Activated T-helper 1 cell treated with anti-CD3 and anti-CD28 coated beads, Interleukin-2, amount 50 U/mL, for 16 hours (primary cell): ENCODE measurements at regions not wholly inside any gene's neighbourhood (a gene's known extent, or its start where the extent isn't known, plus 50 kb on each side); places are given as distances from the start of the nearest gene placed in this dataset.

Source experiments
- DNase-seq, 2 donors: peaks; one replicate each; pipeline ENCODE4 v3.0.0-alpha.2; 2020; ENCODE audit warnings: low read depth in 1 of 2, low spot score in 1 of 2

DNA sequence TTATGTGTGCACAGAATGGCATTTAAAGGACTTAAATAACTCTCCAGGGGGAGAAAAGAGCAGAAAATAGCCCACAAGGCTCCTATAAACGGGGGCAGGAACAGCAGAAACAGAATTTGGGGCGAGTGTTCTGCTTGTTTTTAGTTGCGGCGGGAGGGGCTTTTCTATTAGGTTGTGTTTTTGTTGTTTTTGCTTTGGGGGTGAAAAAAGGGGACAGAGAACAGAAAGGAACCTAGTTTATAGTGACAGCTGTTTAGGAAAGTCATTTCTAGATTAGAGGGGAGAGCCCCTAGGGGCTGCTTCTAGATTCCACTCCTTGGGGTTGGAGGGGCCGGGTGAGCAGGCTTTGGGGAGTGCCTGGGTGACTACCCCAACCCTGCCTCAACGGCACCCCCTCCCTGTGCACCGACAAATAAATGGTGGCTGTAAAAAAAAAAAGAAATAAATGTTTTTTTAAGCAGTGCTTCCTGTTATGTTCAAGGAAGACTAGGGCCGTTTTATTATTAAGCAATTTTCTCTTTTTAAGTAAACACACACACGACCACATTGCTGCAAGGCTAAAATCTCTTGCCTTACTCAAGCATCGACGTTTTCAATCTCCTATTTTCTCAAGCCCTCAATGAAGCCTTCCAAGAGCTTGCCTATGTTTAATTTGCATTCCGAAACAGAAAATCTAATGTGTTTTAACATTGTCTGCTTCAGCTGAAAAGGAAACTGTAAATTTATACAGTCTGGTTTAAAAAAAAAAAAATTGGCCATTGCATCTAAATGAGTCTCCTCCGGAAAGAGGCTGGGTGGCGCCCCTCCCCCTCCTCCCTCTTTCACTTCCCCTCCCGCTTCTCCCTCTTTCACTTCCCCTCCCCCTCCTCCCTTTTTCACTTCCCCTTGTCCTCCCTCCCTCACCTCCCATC lies 123.3 kb upstream of the TBL1X start:
- DNase-seq = peak in 1 of 2 donors; percentile 19

DNA sequence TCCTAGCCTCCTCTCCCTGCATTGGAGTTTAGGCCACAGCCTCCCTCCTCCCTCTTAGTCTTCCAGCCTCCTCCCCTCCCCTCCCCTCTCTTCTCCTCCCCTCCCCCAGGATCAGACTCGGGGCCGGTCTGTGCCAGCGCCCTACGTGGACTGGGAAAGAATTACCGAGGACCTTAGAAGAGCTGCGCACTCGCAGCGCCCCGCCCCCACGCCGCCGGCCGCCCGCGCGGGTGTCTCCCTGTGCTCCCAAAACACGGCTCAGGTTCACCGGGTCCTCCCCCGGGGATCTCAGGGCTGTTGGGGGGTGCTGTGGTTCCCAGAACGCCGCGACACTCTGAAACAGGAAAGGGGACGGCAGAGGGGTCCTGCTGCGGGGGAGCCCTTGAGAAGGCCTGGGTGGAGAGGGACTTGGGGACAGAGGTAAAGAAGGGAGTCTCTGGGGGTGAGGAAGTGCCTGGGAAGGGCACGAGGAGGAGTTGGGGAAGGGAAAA lies 122.3 kb upstream of the TBL1X start:
- peak; percentile 5 to 38 for DNase-seq

DNA sequence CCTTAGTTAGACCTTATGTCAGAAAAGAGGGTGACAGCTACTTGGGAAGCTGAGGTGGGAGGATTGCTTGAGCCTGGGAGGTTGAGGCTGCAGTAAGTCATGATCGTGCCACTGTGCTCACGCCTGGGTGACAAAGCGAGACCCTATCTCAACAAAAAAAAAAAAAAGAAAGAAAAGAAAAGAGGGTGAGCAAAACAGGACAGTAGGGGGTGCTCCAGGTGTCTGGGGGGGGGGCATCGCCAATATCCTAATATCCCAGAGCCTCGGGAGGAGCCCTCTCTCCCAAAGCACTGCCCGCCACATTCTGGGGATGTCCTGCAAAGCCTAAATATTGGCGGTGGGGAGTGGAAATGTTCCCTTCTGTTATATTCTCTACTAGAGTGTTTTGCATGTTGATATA lies 120.9 kb upstream of the TBL1X start:
- no peak for DNase-seq

DNA sequence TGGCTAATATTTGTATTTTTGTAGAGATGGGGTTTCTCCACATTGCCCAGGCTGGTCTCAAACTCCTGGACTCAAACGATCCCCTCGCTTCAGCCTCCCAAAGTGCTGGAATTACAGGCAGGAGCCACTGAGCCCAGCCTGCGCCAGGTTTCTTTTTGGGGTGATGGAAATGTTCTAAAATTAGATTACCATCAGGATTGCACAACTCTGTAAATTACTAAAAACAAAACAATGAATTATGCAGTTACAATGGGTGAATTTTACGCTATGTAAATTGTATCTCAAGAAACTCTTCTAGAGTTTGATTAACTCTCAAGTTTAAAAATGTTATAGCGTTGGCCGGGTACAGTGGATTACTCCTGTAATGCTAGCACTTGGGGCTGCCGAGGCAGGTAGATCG lies 118.9 kb upstream of the TBL1X start:
- no peak for DNase-seq

GRCh38 chrX:9349572-9350494 lies 115.0 kb upstream of the TBL1X start:
- no peak for DNase-seq

- DNase-seq = no peak
These were observed 113.7 kb upstream of the TBL1X start for GRCh38 chrX:9351126-9351525.

GRCh38 chrX:9352243-9352642 lies 112.6 kb upstream of the TBL1X start:
- DNase-seq = no peak

DNA sequence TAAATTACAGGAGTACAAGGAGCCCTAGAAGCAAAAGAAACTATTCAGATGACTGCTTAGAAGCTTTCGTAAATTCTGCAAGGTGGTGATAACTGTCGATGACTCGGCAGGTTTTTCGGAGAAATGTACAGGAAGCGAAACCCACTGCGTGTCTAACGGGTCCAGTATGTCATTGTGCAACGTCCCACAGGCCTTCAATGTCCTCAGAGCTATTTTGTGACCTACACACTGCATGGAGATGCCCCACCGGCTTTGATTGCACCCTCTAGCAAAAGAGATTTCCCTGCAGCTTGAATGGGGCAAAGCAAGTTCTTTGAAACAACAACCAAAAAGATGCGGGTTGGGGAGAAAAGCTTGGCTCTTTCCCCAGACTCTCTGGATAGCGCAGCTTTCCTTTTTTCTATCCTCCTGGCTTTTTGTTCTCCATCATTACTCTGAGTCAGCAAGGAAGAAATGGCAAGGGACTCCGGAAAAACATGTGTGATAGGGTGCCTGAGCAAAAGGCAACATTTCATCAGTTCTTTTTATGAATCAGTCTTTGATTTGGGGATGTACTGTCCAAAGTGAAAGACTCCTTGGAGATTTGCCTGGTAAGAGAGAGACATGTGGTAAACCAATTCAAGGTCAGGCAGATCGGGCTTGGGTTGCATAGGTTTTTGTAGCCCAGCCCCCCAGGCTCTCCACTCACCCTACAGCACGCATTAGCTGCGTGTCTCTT lies 112.0 kb upstream of the TBL1X start:
- DNase-seq = no peak

- no peak for DNase-seq
These were observed 109.9 kb upstream of the TBL1X start for GRCh38 chrX:9354918-9355317.

DNA sequence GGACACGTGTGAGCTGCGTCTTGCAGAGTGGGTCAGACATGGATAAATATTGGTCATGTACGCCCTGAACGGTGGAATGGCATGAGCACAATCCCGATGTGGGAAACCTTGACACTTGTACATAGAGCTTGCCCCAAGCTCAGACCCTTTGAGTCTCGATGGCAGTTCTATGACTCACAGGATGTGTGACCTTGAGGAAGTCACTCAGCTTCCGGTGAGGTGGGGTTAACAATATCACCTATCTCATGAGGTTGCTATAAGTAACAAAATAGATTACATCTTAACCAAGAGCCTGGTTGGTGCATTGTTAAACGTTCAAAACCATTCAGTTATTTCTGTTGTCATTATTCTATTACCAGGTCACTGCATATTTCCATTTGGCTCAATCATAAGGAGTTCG lies 109.1 kb upstream of the TBL1X start:
- DNase-seq = no peak

DNA sequence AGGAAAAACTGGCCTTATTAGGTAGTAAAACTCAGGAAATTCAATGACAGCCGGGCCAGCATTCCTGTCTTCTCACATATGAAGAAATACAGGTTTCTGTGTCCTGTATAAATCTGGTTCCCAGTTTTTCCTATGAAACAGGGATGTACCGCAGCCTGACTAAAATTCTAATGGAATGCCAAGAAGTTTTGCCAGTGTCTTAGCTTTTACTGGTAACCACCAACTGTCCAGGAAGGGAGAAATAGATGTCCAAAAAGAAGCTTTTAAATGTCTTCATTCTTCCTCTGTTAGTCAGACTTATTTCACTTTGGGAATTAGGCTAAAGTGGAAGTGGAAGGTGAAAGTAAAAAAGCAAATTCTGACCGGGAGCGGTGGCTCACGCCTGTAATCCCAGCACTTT lies 108.0 kb upstream of the TBL1X start:
- no peak for DNase-seq

DNA sequence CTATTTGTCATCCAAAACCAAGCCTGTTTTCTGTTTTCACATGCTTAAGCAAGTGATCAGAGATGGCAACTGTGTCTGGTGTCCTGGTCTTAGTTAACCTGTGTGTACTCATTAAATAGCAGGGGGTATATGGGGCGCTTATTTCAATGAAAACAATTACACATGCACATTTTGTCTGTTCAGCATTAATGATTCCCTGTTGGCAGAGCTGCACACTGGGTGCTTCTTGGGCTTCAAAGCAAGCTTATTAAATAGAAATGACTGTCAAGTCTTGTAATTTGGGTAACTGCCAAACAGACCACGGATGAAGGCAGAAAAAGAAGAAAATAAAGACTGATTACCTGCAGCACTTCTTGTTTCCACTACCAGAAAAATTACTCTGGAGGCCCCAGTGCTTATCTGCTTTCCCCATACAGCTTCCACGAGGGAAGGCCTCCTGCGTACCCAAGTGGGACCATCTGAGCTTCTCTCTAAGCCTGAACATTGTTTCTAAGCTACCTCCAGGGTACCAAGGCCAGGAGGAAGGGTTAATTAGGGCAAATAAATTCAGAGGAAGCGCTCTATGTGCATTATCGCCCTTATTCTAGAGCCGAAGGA lies 107.2 kb upstream of the TBL1X start:
- no peak for DNase-seq

DNA sequence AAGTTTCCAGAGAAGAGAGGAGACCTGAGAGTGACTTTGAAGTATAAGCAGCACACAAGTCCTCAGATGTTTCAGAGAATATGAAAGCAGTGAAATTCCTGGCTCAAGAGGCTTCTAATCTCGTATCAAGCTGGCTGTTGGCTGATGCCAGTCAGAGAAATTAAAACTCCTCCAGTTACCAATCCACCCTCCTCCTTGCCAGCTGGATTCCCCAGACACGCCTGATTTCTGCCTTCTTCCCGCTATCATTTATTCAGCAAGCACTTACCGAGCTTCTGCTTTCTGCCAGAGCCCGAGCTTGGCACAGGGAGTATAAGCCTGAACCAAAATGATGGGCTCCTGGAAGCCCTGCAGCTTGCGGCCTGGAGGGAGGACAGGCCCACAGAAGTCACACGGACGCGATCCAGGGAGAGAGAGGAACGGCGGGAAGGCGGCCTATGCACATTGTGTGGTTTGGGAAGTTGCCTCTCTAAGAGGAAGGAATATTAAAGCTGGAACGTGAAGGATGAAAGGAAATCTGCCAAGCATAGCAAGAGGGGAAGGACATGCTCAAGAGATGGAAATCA lies 102.4 kb upstream of the TBL1X start:
- no peak for DNase-seq

DNA sequence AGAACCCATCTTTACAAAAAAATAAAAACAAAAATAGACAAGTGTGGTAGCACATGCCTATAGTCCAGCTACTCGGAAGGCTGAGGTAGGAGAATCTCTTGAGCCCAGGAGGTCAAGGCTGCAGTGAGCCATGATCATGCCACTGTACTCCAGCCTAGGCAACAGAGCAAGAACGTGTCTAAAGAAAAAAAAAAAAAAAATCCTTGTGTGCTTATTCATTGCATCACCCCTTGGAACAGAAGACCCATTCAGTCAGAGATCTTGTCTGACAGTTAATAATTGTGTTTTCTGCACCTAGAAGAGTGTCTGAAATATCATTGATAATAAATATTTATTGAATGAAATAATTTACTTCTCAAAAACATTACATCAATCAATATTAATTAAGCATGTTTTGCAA lies 97.4 kb upstream of the TBL1X start:
- DNase-seq = no peak

DNA sequence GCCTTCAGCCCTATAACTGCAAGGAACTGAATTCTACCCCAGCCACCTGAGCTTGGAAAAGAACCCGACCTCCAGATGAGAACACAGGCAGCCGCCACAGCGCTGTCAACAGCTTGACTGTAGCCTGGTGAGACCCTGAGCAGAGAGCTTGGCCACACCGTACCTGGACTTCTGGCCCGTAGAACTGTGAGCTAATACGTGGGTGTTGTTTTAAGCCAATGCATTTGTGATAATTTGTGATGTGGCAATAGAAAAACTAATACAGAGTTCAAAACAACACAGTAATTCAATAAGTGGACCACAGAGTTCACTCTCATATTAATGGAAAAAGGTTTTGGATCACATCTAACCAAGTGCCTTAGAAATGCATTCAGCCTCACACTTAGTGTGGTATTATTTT lies 96.6 kb upstream of the TBL1X start:
- DNase-seq = no peak

DNA sequence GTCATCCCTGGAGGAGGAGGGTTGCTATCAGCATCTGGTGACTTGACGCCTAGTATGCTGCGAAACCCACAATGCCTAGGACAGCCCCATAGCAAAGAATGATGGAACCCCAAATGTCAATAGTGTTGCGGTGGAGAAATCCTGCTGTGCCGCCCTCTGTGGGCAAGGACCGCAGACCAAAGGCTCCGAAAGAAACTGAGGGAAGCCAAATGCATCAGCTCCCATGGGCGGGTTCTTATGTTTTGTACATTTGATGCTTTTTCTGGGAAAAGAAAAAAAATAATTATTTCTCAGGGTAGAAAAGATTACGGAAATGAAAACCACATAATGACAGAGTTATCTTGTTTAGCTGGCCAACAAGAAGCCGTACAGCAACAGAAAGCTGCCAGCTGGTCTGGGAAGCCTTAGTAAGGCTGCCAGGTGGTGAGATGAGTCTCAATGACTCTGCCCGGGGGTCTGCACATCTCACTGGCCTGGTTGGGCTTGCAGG lies 95.0 kb upstream of the TBL1X start:
- no peak for DNase-seq

DNA sequence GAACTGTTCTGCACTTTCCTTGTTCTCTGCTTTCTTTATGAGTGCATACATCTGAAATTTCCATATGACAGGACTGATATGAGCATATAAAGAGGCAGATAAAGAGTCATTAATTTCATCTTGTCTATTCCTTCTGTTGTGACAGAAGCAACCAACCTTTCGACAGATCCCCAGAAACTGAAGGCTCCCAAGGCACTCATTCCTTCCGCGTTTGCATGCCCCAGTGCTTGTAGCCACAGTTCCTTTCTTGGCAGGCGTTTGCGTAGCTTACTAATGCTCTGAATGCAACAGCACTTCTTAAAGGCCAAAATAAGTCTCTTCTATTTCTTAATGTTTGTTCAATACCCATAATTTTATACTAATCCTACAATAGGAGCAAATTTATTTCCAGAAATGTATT lies 94.0 kb upstream of the TBL1X start:
- DNase-seq = no peak

DNA sequence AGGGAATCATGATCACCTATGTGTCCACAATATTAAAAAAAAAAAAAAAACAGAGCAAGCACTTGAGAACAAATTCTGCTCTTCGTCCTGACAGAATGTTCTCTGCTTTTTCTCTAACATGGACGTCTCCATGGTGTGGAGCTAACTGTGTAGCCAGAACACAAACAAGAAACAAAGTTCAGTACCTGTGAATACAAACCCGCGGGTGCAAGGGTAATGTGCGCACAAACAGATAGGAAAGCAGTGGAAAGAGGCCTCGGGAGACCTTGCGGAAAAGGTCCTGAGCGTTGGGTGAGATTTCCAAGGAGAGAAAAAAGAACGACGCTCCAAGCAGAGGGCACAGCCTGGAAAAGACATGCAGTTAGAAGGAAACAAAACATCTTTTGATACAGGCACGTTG lies 92.0 kb upstream of the TBL1X start:
- DNase-seq = no peak

DNA sequence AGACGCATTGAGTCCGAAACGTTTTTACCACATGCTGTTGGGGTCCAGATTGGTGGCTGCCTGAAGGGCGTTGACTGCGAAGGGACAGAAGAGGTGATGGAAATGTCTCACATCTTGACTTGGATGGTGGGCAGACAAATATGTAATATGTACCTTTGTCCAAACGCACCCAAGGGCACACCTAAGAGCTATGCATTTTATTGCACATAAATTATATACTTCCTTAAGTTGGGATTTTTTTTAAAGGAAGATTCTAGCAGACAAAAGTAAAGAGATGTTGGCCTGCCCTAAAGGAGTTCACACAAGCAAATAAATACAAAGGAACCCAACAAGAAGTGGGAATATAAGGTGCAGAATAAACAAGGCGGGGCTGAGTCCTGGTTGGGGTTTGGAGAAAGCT lies 91.1 kb upstream of the TBL1X start:
- no peak for DNase-seq

GRCh38 chrX:9374555-9374954 lies 90.3 kb upstream of the TBL1X start:
- no peak for DNase-seq
